Left lobe of liver (tissue), 2 donors: ENCODE measurements at regions not wholly inside any gene's neighbourhood (a gene's known extent, or its start where the extent isn't known, plus 50 kb on each side); places are given as distances from the start of the nearest gene placed in this dataset.
"Not testable (repeated sequence)": the region's sequence is repeated elsewhere in the genome, so short reads cannot be mapped to it uniquely, and the experiment has no call there.

Source experiments
- ATAC-seq: fragments of 200-7000 bp; cut with Tn5 transposase; one replicate; pipeline ENCODE4 v1.9.1; 2020; ENCODE audit warnings: mild to moderate bottlenecking, moderate library complexity
- DNase-seq: peaks from one replicate; pipeline ENCODE4 v3.0.0-alpha.2; 2020; ENCODE audit warnings: low spot score
- donor health status: DM: no; HTN: no; CAD: no; lungs with moderate emphysema.
- donor health status: DM: no; HTN: yes; CAD: no.

- no peak for ATAC-seq
- DNase-seq, result no peak
Observed at GRCh38 chr3:34046154-34046553, 247.7 kb downstream of the PDCD6IP start.

- ATAC-seq, result no peak
- DNase-seq, result no peak
Observed at GRCh38 chr3:34053626-34054025, 255.2 kb downstream of the PDCD6IP start.

- DNase-seq (no peak), ATAC-seq (no peak)
Observed at GRCh38 chr3:34056181-34056910, 257.9 kb downstream of the PDCD6IP start.

- DNase-seq (no peak), ATAC-seq (no peak)
Observed at GRCh38 chr3:34056951-34057390, 258.5 kb downstream of the PDCD6IP start.

GRCh38 chr3:34060995-34061394 lies 262.6 kb downstream of the PDCD6IP start:
- not testable (repeated sequence) for ATAC-seq, DNase-seq

GRCh38 chr3:34065901-34066300 lies 267.5 kb downstream of the PDCD6IP start:
- no peak for DNase-seq
- ATAC-seq, result no peak

GRCh38 chr3:34066328-34066727 lies 267.9 kb downstream of the PDCD6IP start:
- ATAC-seq (no peak), DNase-seq (no peak)

- DNase-seq (no peak), ATAC-seq (no peak)
Observed at GRCh38 chr3:34066999-34067398, 268.6 kb downstream of the PDCD6IP start.

- DNase-seq (no peak), ATAC-seq (no peak)
Observed at GRCh38 chr3:34067536-34068051, 269.2 kb downstream of the PDCD6IP start.

- ATAC-seq (no peak), DNase-seq (no peak)
Observed at GRCh38 chr3:34068505-34068904, 270.1 kb downstream of the PDCD6IP start.

GRCh38 chr3:34070831-34071585 lies 272.6 kb downstream of the PDCD6IP start:
- no peak for ATAC-seq
- DNase-seq, result no peak

GRCh38 chr3:34072297-34072696 lies 273.9 kb downstream of the PDCD6IP start:
- no peak for ATAC-seq
- no peak for DNase-seq

GRCh38 chr3:34073111-34073510 lies 274.7 kb downstream of the PDCD6IP start:
- DNase-seq (no peak), ATAC-seq (no peak)

- ATAC-seq, result no peak
- DNase-seq, result no peak
Observed at GRCh38 chr3:34073961-34074360, 275.5 kb downstream of the PDCD6IP start.

- no peak for ATAC-seq
- no peak for DNase-seq
Observed at GRCh38 chr3:34075975-34076374, 277.5 kb downstream of the PDCD6IP start.

GRCh38 chr3:34077417-34078195 lies 279.2 kb downstream of the PDCD6IP start:
- ATAC-seq (no peak), DNase-seq (no peak)

GRCh38 chr3:34078418-34078817 lies 280.0 kb downstream of the PDCD6IP start:
- no peak for DNase-seq

GRCh38 chr3:34079849-34080248 lies 281.4 kb downstream of the PDCD6IP start:
- not testable (repeated sequence) for DNase-seq, ATAC-seq

More at GRCh38 chr3:34078418-34078817, 280.0 kb downstream of the PDCD6IP start:
- ATAC-seq, result no peak

GRCh38 chr3:34090379-34090778 lies 291.9 kb downstream of the PDCD6IP start:
- ATAC-seq, DNase-seq: not testable (repeated sequence)

GRCh38 chr3:34090876-34091275 lies 292.4 kb downstream of the PDCD6IP start:
- DNase-seq (no peak), ATAC-seq (no peak)

- ATAC-seq, DNase-seq: not testable (repeated sequence)
Observed at GRCh38 chr3:34094280-34094679, 295.9 kb downstream of the PDCD6IP start.
